Inflammatory macrophage treated with lipopolysaccharide for 1 hour (primary cell): ENCODE measurements at regions not wholly inside any gene's neighbourhood (a gene's known extent, or its start where the extent isn't known, plus 50 kb on each side); places are given as distances from the start of the nearest gene placed in this dataset.
"Not testable (repeated sequence)": the region's sequence is repeated elsewhere in the genome, so short reads cannot be mapped to it uniquely, and the experiment has no call there.

Experiments
- DNase-seq, 2 donors: peaks; one replicate each; pipeline ENCODE4 v3.0.0-alpha.2; 2020 to 2022

- no peak for DNase-seq
These were observed 246.8 kb upstream of the ROBO1 start for GRCh38 chr3:80014576-80014975.

GRCh38 chr3:80010021-80010571 lies 242.3 kb upstream of the ROBO1 start:
- no peak for DNase-seq

- no peak for DNase-seq
These were observed 239.7 kb upstream of the ROBO1 start for GRCh38 chr3:80007522-80007921.

GRCh38 chr3:80006315-80006714 lies 238.5 kb upstream of the ROBO1 start:
- DNase-seq: no peak

GRCh38 chr3:80000022-80000421 lies 232.2 kb upstream of the ROBO1 start:
- DNase-seq: no peak

- no peak for DNase-seq
These were observed 226.6 kb upstream of the ROBO1 start for GRCh38 chr3:79994397-79994796.

GRCh38 chr3:79986338-79986737 lies 218.5 kb upstream of the ROBO1 start:
- no peak for DNase-seq

GRCh38 chr3:79985816-79986215 lies 218.0 kb upstream of the ROBO1 start:
- DNase-seq: no peak

- DNase-seq: no peak
These were observed 215.3 kb upstream of the ROBO1 start for GRCh38 chr3:79983118-79983517.

GRCh38 chr3:79979990-79980389 lies 212.2 kb upstream of the ROBO1 start:
- DNase-seq: no peak

- no peak for DNase-seq
These were observed 208.7 kb upstream of the ROBO1 start for GRCh38 chr3:79976466-79976865.

GRCh38 chr3:79973917-79974595 lies 206.3 kb upstream of the ROBO1 start:
- no peak for DNase-seq

GRCh38 chr3:79973482-79973881 lies 205.7 kb upstream of the ROBO1 start:
- DNase-seq: no peak

GRCh38 chr3:79968418-79968817 lies 200.6 kb upstream of the ROBO1 start:
- DNase-seq: no peak

GRCh38 chr3:79960594-79960993 lies 192.8 kb upstream of the ROBO1 start:
- no peak for DNase-seq

- no peak for DNase-seq
These were observed 189.3 kb upstream of the ROBO1 start for GRCh38 chr3:79957066-79957465.

- DNase-seq: no peak
These were observed 187.0 kb upstream of the ROBO1 start for GRCh38 chr3:79954756-79955155.

GRCh38 chr3:79953591-79954101 lies 185.8 kb upstream of the ROBO1 start:
- DNase-seq: no peak

GRCh38 chr3:79951426-79951825 lies 183.6 kb upstream of the ROBO1 start:
- not testable (repeated sequence) for DNase-seq

GRCh38 chr3:79947957-79948356 lies 180.2 kb upstream of the ROBO1 start:
- no peak for DNase-seq

- no peak for DNase-seq
These were observed 179.7 kb upstream of the ROBO1 start for GRCh38 chr3:79947469-79947868.

GRCh38 chr3:79937567-79937966 lies 169.8 kb upstream of the ROBO1 start:
- no peak for DNase-seq

GRCh38 chr3:79930196-79930595 lies 162.4 kb upstream of the ROBO1 start:
- DNase-seq: no peak

GRCh38 chr3:79928687-79929408 lies 161.1 kb upstream of the ROBO1 start:
- DNase-seq: no peak
